ENCODE measurements at regions not wholly inside any gene's neighbourhood (a gene's known extent, or its start where the extent isn't known, plus 50 kb on each side); places are given as distances from the start of the nearest gene placed in this dataset.

DNA sequence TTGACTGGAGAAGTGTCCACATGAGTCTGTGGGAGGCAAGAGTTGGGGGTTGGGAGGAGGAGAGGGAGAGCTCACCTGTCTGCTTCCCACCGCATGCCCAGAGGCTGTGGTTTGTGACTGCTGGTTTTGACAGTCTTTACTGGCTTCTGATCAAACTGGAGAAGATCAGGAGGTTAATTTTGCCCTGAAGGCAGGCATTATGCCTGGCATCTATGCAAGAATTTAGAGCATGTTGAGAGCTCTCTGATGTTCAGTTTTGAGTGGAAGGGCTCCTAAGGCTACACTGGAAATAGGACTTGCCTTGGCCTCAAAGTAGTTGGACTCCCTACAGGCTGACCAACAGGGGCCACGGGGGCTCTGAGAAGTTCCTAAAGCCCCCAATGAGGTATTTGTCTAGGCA lies 101.6 kb downstream of the TLR5 start:
- TF ChIP-seq, protein P1, sequence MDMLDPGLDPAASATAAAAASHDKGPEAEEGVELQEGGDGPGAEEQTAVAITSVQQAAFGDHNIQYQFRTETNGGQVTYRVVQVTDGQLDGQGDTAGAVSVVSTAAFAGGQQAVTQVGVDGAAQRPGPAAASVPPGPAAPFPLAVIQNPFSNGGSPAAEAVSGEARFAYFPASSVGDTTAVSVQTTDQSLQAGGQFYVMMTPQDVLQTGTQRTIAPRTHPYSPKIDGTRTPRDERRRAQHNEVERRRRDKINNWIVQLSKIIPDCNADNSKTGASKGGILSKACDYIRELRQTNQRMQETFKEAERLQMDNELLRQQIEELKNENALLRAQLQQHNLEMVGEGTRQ (IDR thresholded peaks at IDR 0.05; ENCODE audit: borderline replicate concordance, low read depth, low read length) = no peak
- Histone ChIP-seq H3K79me2 (ENCODE audit: insufficient read depth) (no peaks in the 10 kb centered on the region), H3K36me3 (replicated peaks in 1 of 2; ENCODE audit: control insufficient read depth in 1 of 2, insufficient read depth in 2 of 2, low read length in 1 of 2) (no peaks in the 10 kb centered on the region), H2AFZ (ENCODE audit: low read depth) (no peak overlapping the region), H3K4me2 (no peak overlapping the region), H3K4me3 (ENCODE audit: low read depth in 2 of 2, low read length in 1 of 2) (no peak overlapping the region), H4K20me1 (ENCODE audit: insufficient read depth) (no peaks in the 10 kb centered on the region), H3K4me1 (ENCODE audit: control insufficient read depth in 1 of 2, insufficient read depth in 2 of 2, low read depth in 1 of 2, low read length in 1 of 2) (no peaks in the 10 kb centered on the region), H3K9ac (no peak overlapping the region), H3F3A (replicated peaks; ENCODE audit: insufficient read depth) (no peaks in the 10 kb centered on the region), H3K9me3 (no peaks in the 10 kb centered on the region), H3K27me3 (ENCODE audit: insufficient read depth) (no peaks in the 10 kb centered on the region; the same call in 1 of the 2 replicates), H3K9me2 (no peaks in the 10 kb centered on the region), H3K27ac (ENCODE audit: low read depth in 2 of 2, low read length in 1 of 2) (no peak overlapping the region)
- 7% methylated on average over 2 of the region's 2 CpGs for WGBS (ENCODE audit: low lambda C conversion rate)
- POLR2A ChIA-PET = no interaction called here
- no peak for DNase-seq
- CTCF ChIA-PET = no interaction called here

GRCh38 chr1:223045164-223045957 lies 97.7 kb downstream of the TLR5 start:
- H3K4me2 ChIP-seq = no peak overlapping the region
- H3K9me3 ChIP-seq = no peaks in the 10 kb centered on the region
- H3K4me1 ChIP-seq (ENCODE audit: control insufficient read depth in 1 of 2, insufficient read depth in 2 of 2, low read depth in 1 of 2, low read length in 1 of 2) = no peaks in the 10 kb centered on the region
- no peaks in the 10 kb centered on the region for H3K36me3 ChIP-seq (replicated peaks in 1 of 2; ENCODE audit: control insufficient read depth in 1 of 2, insufficient read depth in 2 of 2, low read length in 1 of 2)
- H3K4me3 ChIP-seq (ENCODE audit: low read depth in 2 of 2, low read length in 1 of 2) = no peak overlapping the region
- no peak overlapping the region for H2AFZ ChIP-seq (ENCODE audit: low read depth)
- H3K27ac ChIP-seq (ENCODE audit: low read depth in 2 of 2, low read length in 1 of 2) = no peak overlapping the region
- CTCF ChIA-PET = no interaction called here
- POLR2A ChIA-PET = no interaction called here
- H3K9ac ChIP-seq = no peak overlapping the region
- DNase-seq = no peak
- no peaks in the 10 kb centered on the region for H3K9me2 ChIP-seq
- no peaks in the 10 kb centered on the region for H3F3A ChIP-seq (replicated peaks; ENCODE audit: insufficient read depth)
- H3K79me2 ChIP-seq (ENCODE audit: insufficient read depth) = no peaks in the 10 kb centered on the region
- H3K27me3 ChIP-seq (ENCODE audit: insufficient read depth) = no peaks in the 10 kb centered on the region
- 27% methylated on average over 4 of the region's 4 CpGs for WGBS (ENCODE audit: low lambda C conversion rate)
- TF ChIP-seq PBX3 (IDR thresholded peaks at IDR 0.05) (no peak), YY1 (IDR thresholded peaks at IDR 0.05; ENCODE audit: low read depth) (no peak), MEF2A (IDR thresholded peaks at IDR 0.05; ENCODE audit: borderline replicate concordance, low read depth) (no peak), SIN3A (IDR thresholded peaks at IDR 0.05; ENCODE audit: borderline replicate concordance, low read depth, low read length) (no peak)
- no peaks in the 10 kb centered on the region for H4K20me1 ChIP-seq (ENCODE audit: insufficient read depth)

DNA sequence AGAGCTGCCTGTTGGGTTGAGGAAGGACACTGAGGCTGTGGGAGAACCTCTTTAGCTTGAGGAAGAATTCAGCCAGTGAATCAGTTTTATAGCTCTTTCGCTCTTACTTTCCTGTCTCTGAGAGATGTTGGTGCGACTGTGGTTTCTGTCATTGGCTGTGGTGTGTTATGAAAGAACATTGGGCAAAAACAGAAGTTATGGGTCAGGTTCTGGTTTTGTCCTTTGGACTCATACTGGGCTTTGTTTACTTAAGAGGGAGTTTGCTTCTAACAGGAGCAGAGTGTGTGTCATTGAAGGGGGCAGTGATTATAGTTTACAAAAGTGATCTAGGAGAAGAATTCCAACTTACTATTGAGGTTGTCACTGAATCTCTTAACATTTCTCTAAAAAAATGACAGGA lies 97.0 kb downstream of the TLR5 start:
- H3K4me3 ChIP-seq (ENCODE audit: low read depth in 2 of 2, low read length in 1 of 2) = no peak overlapping the region
- H3K27me3 ChIP-seq (ENCODE audit: insufficient read depth) = no peaks in the 10 kb centered on the region
- no peak overlapping the region for H3K27ac ChIP-seq (ENCODE audit: low read depth in 2 of 2, low read length in 1 of 2)
- 71% methylated on average over 2 of the region's 2 CpGs for WGBS (ENCODE audit: low lambda C conversion rate)
- H2AFZ ChIP-seq (ENCODE audit: low read depth) = no peak overlapping the region
- H3K4me2 ChIP-seq = no peak overlapping the region
- no peak overlapping the region for H3K9ac ChIP-seq
- H3K9me3 ChIP-seq = no peaks in the 10 kb centered on the region
- H3K36me3 ChIP-seq (replicated peaks in 1 of 2; ENCODE audit: control insufficient read depth in 1 of 2, insufficient read depth in 2 of 2, low read length in 1 of 2) = no peaks in the 10 kb centered on the region
- ChIA-PET POLR2A (no interaction called here), CTCF (no interaction called here)
- no peak for DNase-seq
- no peaks in the 10 kb centered on the region for H4K20me1 ChIP-seq (ENCODE audit: insufficient read depth)
- no peaks in the 10 kb centered on the region for H3F3A ChIP-seq (replicated peaks; ENCODE audit: insufficient read depth)
- H3K9me2 ChIP-seq = no peaks in the 10 kb centered on the region
- H3K79me2 ChIP-seq (ENCODE audit: insufficient read depth) = no peaks in the 10 kb centered on the region
- no peaks in the 10 kb centered on the region for H3K4me1 ChIP-seq (ENCODE audit: control insufficient read depth in 1 of 2, insufficient read depth in 2 of 2, low read depth in 1 of 2, low read length in 1 of 2)
- TF ChIP-seq, protein P2, sequence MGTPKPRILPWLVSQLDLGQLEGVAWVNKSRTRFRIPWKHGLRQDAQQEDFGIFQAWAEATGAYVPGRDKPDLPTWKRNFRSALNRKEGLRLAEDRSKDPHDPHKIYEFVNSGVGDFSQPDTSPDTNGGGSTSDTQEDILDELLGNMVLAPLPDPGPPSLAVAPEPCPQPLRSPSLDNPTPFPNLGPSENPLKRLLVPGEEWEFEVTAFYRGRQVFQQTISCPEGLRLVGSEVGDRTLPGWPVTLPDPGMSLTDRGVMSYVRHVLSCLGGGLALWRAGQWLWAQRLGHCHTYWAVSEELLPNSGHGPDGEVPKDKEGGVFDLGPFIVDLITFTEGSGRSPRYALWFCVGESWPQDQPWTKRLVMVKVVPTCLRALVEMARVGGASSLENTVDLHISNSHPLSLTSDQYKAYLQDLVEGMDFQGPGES (IDR thresholded peaks at IDR 0.05; ENCODE audit: low read depth, low read length) = no peak
- no peak for TF ChIP-seq RCOR1 (IDR thresholded peaks at IDR 0.05; ENCODE audit: low read length)
- TF ChIP-seq FOXJ3 (CRISPR knock-in tag; IDR thresholded peaks at IDR 0.05) = no peak
- TF ChIP-seq EP300 (IDR thresholded peaks at IDR 0.05; ENCODE audit: borderline replicate concordance in 1 of 2, low read depth in 1 of 2, low read length in 1 of 2) = no peak
- TF ChIP-seq GATA2 (CRISPR knock-in tag; IDR thresholded peaks at IDR 0.05) = no peak
- TF ChIP-seq MAX (IDR thresholded peaks at IDR 0.05; ENCODE audit: low read depth) = no peak
- TF ChIP-seq, protein P3, sequence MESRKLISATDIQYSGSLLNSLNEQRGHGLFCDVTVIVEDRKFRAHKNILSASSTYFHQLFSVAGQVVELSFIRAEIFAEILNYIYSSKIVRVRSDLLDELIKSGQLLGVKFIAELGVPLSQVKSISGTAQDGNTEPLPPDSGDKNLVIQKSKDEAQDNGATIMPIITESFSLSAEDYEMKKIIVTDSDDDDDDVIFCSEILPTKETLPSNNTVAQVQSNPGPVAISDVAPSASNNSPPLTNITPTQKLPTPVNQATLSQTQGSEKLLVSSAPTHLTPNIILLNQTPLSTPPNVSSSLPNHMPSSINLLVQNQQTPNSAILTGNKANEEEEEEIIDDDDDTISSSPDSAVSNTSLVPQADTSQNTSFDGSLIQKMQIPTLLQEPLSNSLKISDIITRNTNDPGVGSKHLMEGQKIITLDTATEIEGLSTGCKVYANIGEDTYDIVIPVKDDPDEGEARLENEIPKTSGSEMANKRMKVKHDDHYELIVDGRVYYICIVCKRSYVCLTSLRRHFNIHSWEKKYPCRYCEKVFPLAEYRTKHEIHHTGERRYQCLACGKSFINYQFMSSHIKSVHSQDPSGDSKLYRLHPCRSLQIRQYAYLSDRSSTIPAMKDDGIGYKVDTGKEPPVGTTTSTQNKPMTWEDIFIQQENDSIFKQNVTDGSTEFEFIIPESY (IDR thresholded peaks at IDR 0.05; ENCODE audit: borderline replicate concordance, low read depth) = no peak
